ENCODE measurements at regions not wholly inside any gene's neighbourhood (a gene's known extent, or its start where the extent isn't known, plus 50 kb on each side); places are given as distances from the start of the nearest gene placed in this dataset.

GRCh38 chr11:92852946-92853345, 116.5 kb upstream of the MTNR1B start:
- Histone ChIP-seq H3K9ac (ENCODE audit: low read length) (no peak overlapping the region), H3K4me3 (ENCODE audit: insufficient read depth, low read length, poor library complexity, severe bottlenecking) (no peak overlapping the region), H2AFZ (ENCODE audit: low read depth, low read length, severe bottlenecking) (no peak overlapping the region), H4K20me1 (ENCODE audit: low read depth, low read length) (no peaks in the 10 kb centered on the region), H3K4me2 (ENCODE audit: low read depth, low read length, poor library complexity, severe bottlenecking) (no peak overlapping the region), H3K27ac (ENCODE audit: low read depth, low read length) (no peak overlapping the region), H3F3A (ENCODE audit: insufficient read depth) (no peaks in the 10 kb centered on the region), H3K9me3 (ENCODE audit: insufficient read depth, low read length) (no peaks in the 10 kb centered on the region), H3K27me3 (ENCODE audit: low read length) (no peaks in the 10 kb centered on the region), H3K36me3 (ENCODE audit: low read length) (no peaks in the 10 kb centered on the region), H3K79me2 (ENCODE audit: insufficient read depth, low read length) (no peaks in the 10 kb centered on the region), H3K9me2 (replicated peaks; ENCODE audit: insufficient read depth, low read length) (no peaks in the 10 kb centered on the region)
- TF ChIP-seq CTCF (IDR thresholded peaks at IDR 0.05; ENCODE audit: insufficient read depth, low read length, poor library complexity, severe bottlenecking), result no peak

GRCh38 chr11:92854162-92854561, 115.3 kb upstream of the MTNR1B start:
- Histone ChIP-seq H4K20me1 (ENCODE audit: low read depth, low read length) (no peaks in the 10 kb centered on the region), H2AFZ (ENCODE audit: low read depth, low read length, severe bottlenecking) (no peak overlapping the region), H3K79me2 (ENCODE audit: insufficient read depth, low read length) (no peaks in the 10 kb centered on the region), H3K9ac (ENCODE audit: low read length) (no peak overlapping the region), H3K27ac (ENCODE audit: low read depth, low read length) (no peak overlapping the region), H3K36me3 (ENCODE audit: low read length) (no peaks in the 10 kb centered on the region), H3K9me3 (ENCODE audit: insufficient read depth, low read length) (no peaks in the 10 kb centered on the region), H3F3A (ENCODE audit: insufficient read depth) (no peaks in the 10 kb centered on the region), H3K4me2 (ENCODE audit: low read depth, low read length, poor library complexity, severe bottlenecking) (no peak overlapping the region), H3K27me3 (ENCODE audit: low read length) (no peaks in the 10 kb centered on the region), H3K9me2 (replicated peaks; ENCODE audit: insufficient read depth, low read length) (no peaks in the 10 kb centered on the region), H3K4me3 (ENCODE audit: insufficient read depth, low read length, poor library complexity, severe bottlenecking) (no peak overlapping the region)
- TF ChIP-seq CTCF (IDR thresholded peaks at IDR 0.05; ENCODE audit: insufficient read depth, low read length, poor library complexity, severe bottlenecking), result no peak
- no peak for TF ChIP-seq EZH2phosphoT487 (conservative IDR thresholded peaks at IDR 0.05; ENCODE audit: low read length)

- Histone ChIP-seq H3K4me2 (ENCODE audit: low read depth, low read length, poor library complexity, severe bottlenecking) (no peak overlapping the region), H3K4me3 (ENCODE audit: insufficient read depth, low read length, poor library complexity, severe bottlenecking) (no peak overlapping the region), H3K27me3 (ENCODE audit: low read length) (no peaks in the 10 kb centered on the region), H3K9me2 (replicated peaks; ENCODE audit: insufficient read depth, low read length) (no peaks in the 10 kb centered on the region), H3K36me3 (ENCODE audit: low read length) (no peaks in the 10 kb centered on the region), H3F3A (ENCODE audit: insufficient read depth) (no peaks in the 10 kb centered on the region), H3K9me3 (ENCODE audit: insufficient read depth, low read length) (no peaks in the 10 kb centered on the region), H4K20me1 (ENCODE audit: low read depth, low read length) (no peaks in the 10 kb centered on the region), H3K79me2 (ENCODE audit: insufficient read depth, low read length) (no peaks in the 10 kb centered on the region), H3K9ac (ENCODE audit: low read length) (no peak overlapping the region), H3K27ac (ENCODE audit: low read depth, low read length) (no peak overlapping the region), H2AFZ (ENCODE audit: low read depth, low read length, severe bottlenecking) (no peak overlapping the region)
- TF ChIP-seq EZH2phosphoT487 (conservative IDR thresholded peaks at IDR 0.05; ENCODE audit: low read length) (no peak), CTCF (IDR thresholded peaks at IDR 0.05; ENCODE audit: insufficient read depth, low read length, poor library complexity, severe bottlenecking) (no peak)
These were observed 114.5 kb upstream of the MTNR1B start for GRCh38 chr11:92854952-92855351.

All from SU-DHL-6 (cell line).